Right lobe of liver (tissue), 4 donors: ENCODE measurements at regions not wholly inside any gene's neighbourhood (a gene's known extent, or its start where the extent isn't known, plus 50 kb on each side); places are given as distances from the start of the nearest gene placed in this dataset.

Experiments
- POLR2A ChIP-seq: fragments of 450-650 bp; IDR thresholded peaks from one replicate; pipeline ENCODE4 v1.6.1; 2017; ENCODE audit warnings: antibody characterized with exemption, mild to moderate bottlenecking
- TF ChIP-seq, protein P1 (sequence below), 4 donors: fragments of 200-600 bp in 3 of 4; fragments of 450-650 bp in 1 of 4; IDR thresholded peaks; one replicate each; pipeline versions ENCODE4 v1.5.1 to v1.8.0; 2016 to 2022; ENCODE audit warnings: antibody characterized with exemption in 4 of 4, mild to moderate bottlenecking in 2 of 4
- donor health status: DM: no; HTN: no; CAD: no.
- donor health status: DM: no; HTN: no; CAD: no.
- donor health status: DM: no; HTN: yes; CAD: no.

DNA sequence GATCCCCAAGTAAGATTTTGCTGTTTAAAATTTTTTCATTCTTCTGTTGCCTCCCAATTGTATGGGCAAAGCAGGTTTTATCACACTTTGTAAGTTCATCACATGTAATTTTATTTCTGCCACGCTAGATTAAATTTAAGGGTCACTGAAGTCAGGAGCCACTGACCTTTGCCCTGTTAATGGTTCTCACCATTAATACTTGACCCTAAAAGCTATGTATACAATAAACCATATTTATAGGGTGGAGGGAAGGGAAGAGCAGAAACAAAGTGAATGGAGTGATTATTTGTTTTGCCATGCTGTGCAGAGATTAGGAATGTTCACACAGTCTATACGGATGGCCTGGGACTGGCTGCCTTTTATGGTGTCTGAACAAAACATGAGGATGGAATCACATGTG, 186.7 kb downstream of the BMP2 start:
- TF ChIP-seq, protein P1, sequence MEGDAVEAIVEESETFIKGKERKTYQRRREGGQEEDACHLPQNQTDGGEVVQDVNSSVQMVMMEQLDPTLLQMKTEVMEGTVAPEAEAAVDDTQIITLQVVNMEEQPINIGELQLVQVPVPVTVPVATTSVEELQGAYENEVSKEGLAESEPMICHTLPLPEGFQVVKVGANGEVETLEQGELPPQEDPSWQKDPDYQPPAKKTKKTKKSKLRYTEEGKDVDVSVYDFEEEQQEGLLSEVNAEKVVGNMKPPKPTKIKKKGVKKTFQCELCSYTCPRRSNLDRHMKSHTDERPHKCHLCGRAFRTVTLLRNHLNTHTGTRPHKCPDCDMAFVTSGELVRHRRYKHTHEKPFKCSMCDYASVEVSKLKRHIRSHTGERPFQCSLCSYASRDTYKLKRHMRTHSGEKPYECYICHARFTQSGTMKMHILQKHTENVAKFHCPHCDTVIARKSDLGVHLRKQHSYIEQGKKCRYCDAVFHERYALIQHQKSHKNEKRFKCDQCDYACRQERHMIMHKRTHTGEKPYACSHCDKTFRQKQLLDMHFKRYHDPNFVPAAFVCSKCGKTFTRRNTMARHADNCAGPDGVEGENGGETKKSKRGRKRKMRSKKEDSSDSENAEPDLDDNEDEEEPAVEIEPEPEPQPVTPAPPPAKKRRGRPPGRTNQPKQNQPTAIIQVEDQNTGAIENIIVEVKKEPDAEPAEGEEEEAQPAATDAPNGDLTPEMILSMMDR (IDR thresholded peaks at IDR 0.05) = no peak
- TF ChIP-seq POLR2A = no peak
